IMR-90 (cell line): ENCODE measurements at regions not wholly inside any gene's neighbourhood (a gene's known extent, or its start where the extent isn't known, plus 50 kb on each side); places are given as distances from the start of the nearest gene placed in this dataset.

ENCODE experiments used
- ATAC-seq: fragments of 200-7000 bp; cut with Tn5 transposase; 2 replicates; pipeline ENCODE4 v1.9.1; 2020; ENCODE audit warnings: low read depth, mild to moderate bottlenecking, moderate library complexity
- BruUV-seq: library from RNA; stranded (reverse); fragments of 400-500 nt; replicated peaks from 2 replicates; lab custom pipeline; 2021; lab: Mats Ljungman, UMichigan
- CTCF ChIA-PET: fragments of 300-600 bp; formaldehyde crosslinking; extraction: SDS; loops from one replicate; lab custom pipeline; 2021; ENCODE audit warnings: antibody characterized with exemption; lab: Yijun Ruan, JAX
- POLR2A ChIA-PET: fragments of 300-600 bp; sonication (Branson Sonifier 250); formaldehyde crosslinking; loops from one replicate; lab custom pipeline; 2022; ENCODE audit warnings: antibody characterized with exemption; ENCODE audit not compliant: unreplicated experiment; lab: Charles Lee
- DNase-seq: peaks from one replicate; pipeline ENCODE4 v3.0.0; 2013
- H2AFZ ChIP-seq: replicated peaks from 2 replicates; pipeline ENCODE3; 2013; ENCODE audit warnings: low read length, mild to moderate bottlenecking; ENCODE audit not compliant: poor library complexity
- H2AK5ac ChIP-seq: 2 replicates; pipeline ENCODE4 v1.6.1; 2013; ENCODE audit warnings: low read depth, low read length, inconsistent platforms
- H2AK9ac ChIP-seq: replicated peaks from 2 replicates; pipeline ENCODE3; 2013; ENCODE audit warnings: mild to moderate bottlenecking, low read depth, low read length, moderate library complexity; ENCODE audit not compliant: poor library complexity
- H2BK120ac ChIP-seq: 2 replicates; pipeline ENCODE4 v1.6.1; 2013; ENCODE audit warnings: low read depth, low read length, inconsistent platforms
- H2BK15ac ChIP-seq: 3 replicates; pipeline ENCODE4 v1.6.1; 2013; ENCODE audit warnings: low read depth, low read length, inconsistent platforms
- H2BK20ac ChIP-seq: 2 replicates; pipeline ENCODE4 v1.6.1; 2013; ENCODE audit warnings: low read depth, mild to moderate bottlenecking, inconsistent platforms, low read length, moderate library complexity
- H2BK5ac ChIP-seq: 2 replicates; pipeline ENCODE4 v1.6.1; 2013; ENCODE audit warnings: mild to moderate bottlenecking, low read depth, low read length, inconsistent platforms; ENCODE audit not compliant: poor library complexity, severe bottlenecking
- H3K14ac ChIP-seq: replicated peaks from 2 replicates; pipeline ENCODE4 v1.6.1; 2013; ENCODE audit warnings: low read depth, low read length, inconsistent platforms
- H3K18ac ChIP-seq: 2 replicates; pipeline ENCODE4 v1.6.1; 2013; ENCODE audit warnings: low read depth, low read length, control low read depth
- H3K23ac ChIP-seq: 2 replicates; pipeline ENCODE4 v1.6.1; 2013; ENCODE audit warnings: low read depth, low read length, inconsistent platforms
- H3K27ac ChIP-seq: 2 replicates; pipeline ENCODE4 v1.5.1; 2013; ENCODE audit warnings: mild to moderate bottlenecking, control low read depth, low read length; ENCODE audit not compliant: insufficient read depth
- H3K27me3 ChIP-seq: 2 replicates; pipeline ENCODE4 v1.6.1; 2013; ENCODE audit warnings: low read length; ENCODE audit not compliant: control insufficient read depth, insufficient read depth
- H3K36me3 ChIP-seq: 2 replicates; pipeline ENCODE4 v1.6.1; 2013; ENCODE audit warnings: low read length, mixed read lengths; ENCODE audit not compliant: control insufficient read depth, insufficient read depth
- H3K4ac ChIP-seq: 2 replicates; pipeline ENCODE4 v1.6.1; 2013; ENCODE audit warnings: low read depth, low read length, inconsistent platforms
- H3K4me1 ChIP-seq: 2 replicates; pipeline ENCODE4 v1.6.1; 2013; ENCODE audit warnings: low read length, mixed read lengths; ENCODE audit not compliant: control insufficient read depth, insufficient read depth
- H3K4me2 ChIP-seq: 2 replicates; pipeline ENCODE4 v1.6.1; 2013; ENCODE audit warnings: low read depth, mild to moderate bottlenecking, control low read depth, low read length, moderate library complexity
- H3K4me3 ChIP-seq: 2 replicates; pipeline ENCODE4 v1.5.1; 2013; ENCODE audit warnings: low read depth, mild to moderate bottlenecking, control low read depth, low read length, moderate library complexity; ENCODE audit not compliant: insufficient read depth
- H3K56ac ChIP-seq: 2 replicates; pipeline ENCODE4 v1.6.1; 2013; ENCODE audit warnings: low read length, inconsistent platforms; ENCODE audit not compliant: insufficient read depth; ENCODE audit errors: extremely low read depth
- H3K79me1 ChIP-seq, 2 experiments: 2 replicates each; pipeline ENCODE4 v1.6.1; 2013; ENCODE audit warnings: low read length in 2 of 2, inconsistent platforms in 1 of 2, low read depth in 1 of 2
- H3K9ac ChIP-seq: 2 replicates; pipeline ENCODE4 v1.6.1; 2013; ENCODE audit warnings: low read depth, low read length, control low read depth
- H3K9me1 ChIP-seq: 2 replicates; pipeline ENCODE4 v1.6.1; 2013; ENCODE audit warnings: low read length, inconsistent platforms; ENCODE audit not compliant: insufficient read depth
- H3K9me3 ChIP-seq: 2 replicates; pipeline ENCODE4 v1.6.1; 2013; ENCODE audit warnings: low read length; ENCODE audit not compliant: control insufficient read depth, insufficient read depth
- H4K20me1 ChIP-seq: 2 replicates; pipeline ENCODE4 v1.6.1; 2013; ENCODE audit warnings: low read length, inconsistent platforms; ENCODE audit not compliant: insufficient read depth
- H4K5ac ChIP-seq: 2 replicates; pipeline ENCODE4 v1.6.1; 2013; ENCODE audit warnings: mild to moderate bottlenecking, low read depth, low read length, control low read depth
- H4K8ac ChIP-seq, 2 experiments: 2 replicates each; pipeline ENCODE4 v1.6.1; 2013; ENCODE audit warnings: low read depth in 2 of 2, low read length in 2 of 2, control low read depth in 1 of 2, inconsistent platforms in 1 of 2
- H4K91ac ChIP-seq: 2 replicates; pipeline ENCODE4 v1.6.1; 2013; ENCODE audit warnings: low read depth, low read length, inconsistent platforms; ENCODE audit not compliant: insufficient read depth
- BHLHE40 ChIP-seq: fragments of 150-350 bp; IDR thresholded peaks from 2 replicates; pipeline ENCODE4 v1.6.1; 2016; ENCODE audit warnings: mild to moderate bottlenecking, low read depth, low read length
- CHD1 ChIP-seq: IDR thresholded peaks from 2 replicates; pipeline ENCODE4 v1.6.1; 2012; ENCODE audit warnings: low read depth, low read length, improper control_type of control experiment
- ELK1 ChIP-seq: fragments of 150-350 bp; IDR thresholded peaks from 2 replicates; pipeline ENCODE4 v1.6.1; 2016; ENCODE audit warnings: low read depth, mild to moderate bottlenecking, low read length, moderate library complexity, borderline replicate concordance
- FOS ChIP-seq: fragments of 150-350 bp; IDR thresholded peaks from 2 replicates; pipeline ENCODE4 v1.6.1; 2016; ENCODE audit warnings: low read depth, low read length
- MAFK ChIP-seq: IDR thresholded peaks from 2 replicates; pipeline ENCODE4 v1.6.1; 2012; ENCODE audit warnings: low read depth, low read length, improper control_type of control experiment
- MAZ ChIP-seq: IDR thresholded peaks from 2 replicates; pipeline ENCODE4 v1.6.1; 2012; ENCODE audit warnings: low read depth, mild to moderate bottlenecking, low read length, improper control_type of control experiment, moderate library complexity, borderline replicate concordance
- NFE2L2 ChIP-seq: fragments of 150-350 bp; IDR thresholded peaks from 2 replicates; pipeline ENCODE4 v1.6.1; 2016; ENCODE audit warnings: low read depth, mild to moderate bottlenecking, low read length
- RAD21 ChIP-seq: IDR thresholded peaks from 2 replicates; pipeline ENCODE4 v1.6.1; 2012; ENCODE audit warnings: low read length, improper control_type of control experiment
- RCOR1 ChIP-seq: IDR thresholded peaks from 2 replicates; pipeline ENCODE4 v1.6.1; 2012; ENCODE audit warnings: mild to moderate bottlenecking, low read length, improper control_type of control experiment; ENCODE audit not compliant: insufficient replicate concordance
- RFX5 ChIP-seq: IDR thresholded peaks from 2 replicates; pipeline ENCODE4 v1.8.0; 2012; ENCODE audit warnings: low read depth, mild to moderate bottlenecking, low read length, moderate library complexity
- SMC3 ChIP-seq: fragments of 150-350 bp; IDR thresholded peaks from 2 replicates; pipeline ENCODE4 v1.6.1; 2016; ENCODE audit warnings: low read depth, mild to moderate bottlenecking, antibody characterized with exemption, low read length, moderate library complexity
- WGBS, 2 experiments: methylation state at CpG; one replicate each; pipeline versions ENCODE4 v1.1.5 to v1.1.7; 2013; ENCODE audit warnings: missing lambda C conversion rate in 2 of 2; ENCODE audit not compliant: insufficient read length in 1 of 2; ENCODE audit errors: extremely low coverage in 2 of 2; 5-methylcytosine and 5-hydroxymethylcytosine counted together
- dilution Hi-C: fragments of 300-500 bp; cut with HindIII; formaldehyde crosslinking; loops from one replicate; pipeline ENCODE4 v1.14.3; 2018; ENCODE audit warnings: low sequenced_read_pairs; ENCODE audit not compliant: unreplicated experiment
- in situ Hi-C: fragments of 300-500 bp; cut with MboI; formaldehyde crosslinking; loops from 3 replicates; pipeline ENCODE4 v1.14.3; 2019; ENCODE audit warnings: low sequenced_read_pairs, inconsistent platforms, mixed read lengths
- intact Hi-C: fragments of 100-400 bp; cut with micrococcal nuclease; formaldehyde crosslinking; loops from 2 replicates; pipeline ENCODE4 v1.10.0; 2022

GRCh38 chr7:13236026-13236425, 548.6 kb downstream of the ARL4A start:
- no CpG with 5 or more reads among the region's 1 CpG for WGBS, 2 experiments
- Histone ChIP-seq H3K27me3 (no peaks in the 10 kb centered on the region), H4K5ac (no peak overlapping the region), H4K20me1 (no peaks in the 10 kb centered on the region), H2BK15ac (no peak overlapping the region), H3K14ac (no peak overlapping the region), H3K4me3 (no peak overlapping the region), H2BK5ac (no peak overlapping the region), H3K9me1 (no peaks in the 10 kb centered on the region), H3K9ac (no peak overlapping the region), H2BK20ac (no peak overlapping the region), H3K23ac (no peak overlapping the region), H3K56ac (no peak overlapping the region), H3K4ac (no peak overlapping the region), H4K8ac (no peak overlapping the region), H2AK5ac (no peak overlapping the region), H3K18ac (no peak overlapping the region), H3K79me1 (no peaks in the 10 kb centered on the region), H3K27ac (no peak overlapping the region), H4K91ac (no peak overlapping the region), H2AFZ (no peak overlapping the region), H2BK120ac (no peak overlapping the region), H3K4me1 (no peaks in the 10 kb centered on the region; the same call in 1 of the 2 replicates), H3K36me3 (no peaks in the 10 kb centered on the region), H2AK9ac (no peak overlapping the region), H3K9me3 (no peaks in the 10 kb centered on the region), H3K4me2 (no peak overlapping the region)
- ChIA-PET POLR2A (interaction anchor here (0.6 kb wide), 1 partner anchor 594 kb away, joined by 5 read pairs; no protein-coding TSS in a partner anchor), CTCF (interaction anchor here (0.6 kb wide), 1 partner anchor 704 kb away, joined by 3 read pairs; no protein-coding TSS in a partner anchor)
- no peak for DNase-seq
- BruUV-seq, result no TSS peak
- in situ Hi-C loops, result no loop called here
- TF ChIP-seq NFE2L2 (no peak), SMC3 (no peak), BHLHE40 (no peak), CHD1 (no peak), RCOR1 (no peak), RAD21 (no peak), MAZ (no peak), RFX5 (no peak), FOS (no peak), ELK1 (no peak), MAFK (no peak)
- ATAC-seq, result no peak
- dilution Hi-C loops, result no loop called here
- intact Hi-C loops, result no loop called here
